Uterus (tissue), 2 donors: ENCODE measurements at regions not wholly inside any gene's neighbourhood (a gene's known extent, or its start where the extent isn't known, plus 50 kb on each side); places are given as distances from the start of the nearest gene placed in this dataset.

ENCODE experiments used
- POLR2A ChIP-seq, 2 donors: fragments of 450-650 bp; IDR thresholded peaks; one replicate each; pipeline ENCODE4 v1.6.1; 2016; ENCODE audit warnings: antibody characterized with exemption in 2 of 2, mild to moderate bottlenecking in 1 of 2, moderate library complexity in 1 of 2
- TF ChIP-seq, protein P1 (sequence below), 4 experiments: fragments of 200-600 bp in 2 of 4; fragments of 450-650 bp in 2 of 4; sonication (generic) in 2 of 4; IDR thresholded peaks; one replicate each; pipeline ENCODE4 v1.5.1; 2016 to 2019; ENCODE audit warnings: antibody characterized with exemption in 4 of 4, mild to moderate bottlenecking in 2 of 4, moderate library complexity in 1 of 4

GRCh38 chr2:133690780-133691179 lies 122.5 kb upstream of the NCKAP5 start:
- no peak for TF ChIP-seq POLR2A (IDR thresholded peaks at IDR 0.05)
- TF ChIP-seq, protein P1, sequence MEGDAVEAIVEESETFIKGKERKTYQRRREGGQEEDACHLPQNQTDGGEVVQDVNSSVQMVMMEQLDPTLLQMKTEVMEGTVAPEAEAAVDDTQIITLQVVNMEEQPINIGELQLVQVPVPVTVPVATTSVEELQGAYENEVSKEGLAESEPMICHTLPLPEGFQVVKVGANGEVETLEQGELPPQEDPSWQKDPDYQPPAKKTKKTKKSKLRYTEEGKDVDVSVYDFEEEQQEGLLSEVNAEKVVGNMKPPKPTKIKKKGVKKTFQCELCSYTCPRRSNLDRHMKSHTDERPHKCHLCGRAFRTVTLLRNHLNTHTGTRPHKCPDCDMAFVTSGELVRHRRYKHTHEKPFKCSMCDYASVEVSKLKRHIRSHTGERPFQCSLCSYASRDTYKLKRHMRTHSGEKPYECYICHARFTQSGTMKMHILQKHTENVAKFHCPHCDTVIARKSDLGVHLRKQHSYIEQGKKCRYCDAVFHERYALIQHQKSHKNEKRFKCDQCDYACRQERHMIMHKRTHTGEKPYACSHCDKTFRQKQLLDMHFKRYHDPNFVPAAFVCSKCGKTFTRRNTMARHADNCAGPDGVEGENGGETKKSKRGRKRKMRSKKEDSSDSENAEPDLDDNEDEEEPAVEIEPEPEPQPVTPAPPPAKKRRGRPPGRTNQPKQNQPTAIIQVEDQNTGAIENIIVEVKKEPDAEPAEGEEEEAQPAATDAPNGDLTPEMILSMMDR (IDR thresholded peaks at IDR 0.05), result no peak
